GM12892 (cell line): ENCODE measurements at regions not wholly inside any gene's neighbourhood (a gene's known extent, or its start where the extent isn't known, plus 50 kb on each side); places are given as distances from the start of the nearest gene placed in this dataset.
"Not testable (repeated sequence)": the region's sequence is repeated elsewhere in the genome, so short reads cannot be mapped to it uniquely, and the experiment has no call there.

Experiments used
- DNase-seq: peaks from one replicate; pipeline ENCODE4 v3.0.0; 2011; ENCODE audit not compliant: insufficient read length
- FAIRE-seq: peaks from 2 replicates; lab custom pipeline; 2011; peaks lifted over from hg19 to GRCh38; lab: Jason Lieb, UNC
- POLR2A ChIP-seq: IDR thresholded peaks from 2 replicates; pipeline ENCODE4 v1.6.1; 2011; ENCODE audit warnings: low read depth, low read length, control low read depth
- POLR2AphosphoS5 ChIP-seq: IDR thresholded peaks from 2 replicates; pipeline ENCODE4 v1.6.1; 2011; ENCODE audit warnings: low read depth, low read length, control low read depth
- TAF1 ChIP-seq: IDR thresholded peaks from 2 replicates; pipeline ENCODE4 v1.6.1; 2011; ENCODE audit warnings: low read depth, mild to moderate bottlenecking, control low read depth, low read length, borderline replicate concordance

DNA sequence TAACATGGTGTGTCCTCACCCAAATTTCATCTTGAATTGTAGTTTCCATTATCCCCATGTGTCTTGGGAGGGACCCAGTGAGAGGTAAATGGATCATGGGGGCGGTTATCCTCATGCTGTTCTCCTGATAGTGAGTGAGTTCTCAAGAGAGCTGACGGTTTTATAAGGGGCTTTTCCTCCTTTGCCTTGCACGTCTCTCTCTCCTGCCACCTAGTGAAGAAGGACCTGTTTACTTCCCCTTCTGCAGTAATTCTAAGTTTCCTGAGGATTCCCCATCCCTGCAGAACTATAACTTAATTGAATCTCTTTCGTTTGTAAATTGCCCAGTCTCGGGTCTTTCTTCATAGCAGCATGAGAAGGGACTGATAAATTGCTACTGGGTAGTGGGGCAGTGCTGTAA, 789.3 kb downstream of the FRK start:
- no peak for FAIRE-seq
- no peak for TF ChIP-seq POLR2AphosphoS5
- no peak for TF ChIP-seq POLR2A
- no peak for TF ChIP-seq TAF1
- DNase-seq, result no peak

DNA sequence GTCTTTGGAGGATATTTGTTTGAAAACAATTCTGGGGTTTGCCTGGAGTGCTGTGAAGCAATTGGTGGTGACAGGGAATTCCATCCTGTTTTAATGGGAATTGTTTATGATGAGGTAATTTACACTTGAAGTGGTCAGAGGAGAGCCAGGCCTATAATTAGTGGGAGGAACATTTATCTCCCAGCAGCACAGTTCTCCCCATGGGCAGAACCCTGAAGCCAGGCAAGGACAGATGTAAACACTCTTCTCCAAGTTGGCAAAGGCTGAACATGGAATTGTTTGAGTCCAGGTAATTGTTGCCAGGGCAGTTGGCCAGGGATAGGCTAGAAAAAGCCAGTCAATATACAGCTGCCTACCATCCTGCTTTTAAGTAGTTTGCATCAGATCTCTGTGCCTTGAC, 789.7 kb downstream of the FRK start:
- TF ChIP-seq POLR2AphosphoS5 (no peak), POLR2A (no peak), TAF1 (no peak)
- no peak for FAIRE-seq
- DNase-seq, result no peak

GRCh38 chr6:115241373-115241772, 819.3 kb downstream of the FRK start:
- TF ChIP-seq TAF1, result no peak
- TF ChIP-seq POLR2AphosphoS5, result no peak
- TF ChIP-seq POLR2A, result no peak
- no peak for FAIRE-seq
- no peak for DNase-seq

GRCh38 chr6:115221198-115221597, 839.5 kb downstream of the FRK start:
- DNase-seq (no peak), FAIRE-seq (no peak)
- TF ChIP-seq TAF1, result no peak

DNA sequence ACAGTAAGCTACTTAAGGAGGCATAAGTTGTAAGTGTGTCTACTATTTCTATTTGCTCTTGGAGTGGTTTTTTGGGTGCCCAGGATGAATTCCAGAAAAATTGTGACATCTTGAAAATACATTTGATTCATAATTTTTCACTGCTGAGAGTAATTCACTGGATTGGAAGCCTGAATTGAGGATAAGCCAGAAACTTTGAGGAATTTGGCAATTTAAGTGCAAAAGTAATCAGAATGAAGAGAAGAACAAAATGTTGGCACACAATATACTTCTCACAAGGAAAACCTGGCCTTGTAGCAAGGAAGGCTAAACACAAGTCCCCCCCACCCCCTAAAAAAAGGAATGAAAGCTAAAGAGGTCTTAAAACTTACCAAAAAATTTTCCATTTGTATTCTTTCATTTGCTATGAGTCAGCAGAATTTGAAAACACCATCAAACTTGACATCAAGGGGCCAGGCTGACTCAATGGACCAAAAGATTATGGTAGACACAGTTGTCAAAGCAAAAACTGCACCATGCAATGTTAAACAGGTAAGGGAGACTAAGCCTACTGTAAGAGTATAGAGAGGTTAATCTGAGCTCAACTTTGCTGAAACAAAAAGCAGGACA, 840.0 kb downstream of the FRK start:
- FAIRE-seq, result no peak
- DNase-seq, result no peak
- TF ChIP-seq POLR2AphosphoS5, result no peak
- no peak for TF ChIP-seq POLR2A
- TF ChIP-seq TAF1, result no peak

- FAIRE-seq, result no peak
- no peak for DNase-seq
- no peak for TF ChIP-seq POLR2A
- no peak for TF ChIP-seq POLR2AphosphoS5
- no peak for TF ChIP-seq TAF1
Observed at GRCh38 chr6:115219645-115220044, 841.0 kb downstream of the FRK start.

DNA sequence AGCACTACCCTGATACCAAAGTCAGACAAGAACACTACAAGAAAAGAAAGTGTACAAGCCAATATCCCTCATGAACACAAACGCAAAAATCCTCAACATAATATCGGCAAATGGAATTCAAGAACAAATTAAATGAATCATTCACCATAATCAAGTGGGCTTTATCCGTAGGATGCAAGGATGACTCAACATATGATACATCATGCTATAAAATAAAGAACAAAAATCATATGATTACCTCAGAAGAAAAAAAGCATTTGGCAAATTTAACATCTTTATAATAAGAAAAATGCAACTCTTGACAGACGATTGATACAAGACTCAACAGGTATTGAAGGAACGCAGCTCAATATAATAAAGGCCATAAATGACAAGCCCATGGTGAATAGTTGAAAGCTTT, 843.9 kb downstream of the FRK start:
- TF ChIP-seq POLR2A (no peak), TAF1 (no peak), POLR2AphosphoS5 (no peak)
- no peak for FAIRE-seq
- no peak for DNase-seq

DNA sequence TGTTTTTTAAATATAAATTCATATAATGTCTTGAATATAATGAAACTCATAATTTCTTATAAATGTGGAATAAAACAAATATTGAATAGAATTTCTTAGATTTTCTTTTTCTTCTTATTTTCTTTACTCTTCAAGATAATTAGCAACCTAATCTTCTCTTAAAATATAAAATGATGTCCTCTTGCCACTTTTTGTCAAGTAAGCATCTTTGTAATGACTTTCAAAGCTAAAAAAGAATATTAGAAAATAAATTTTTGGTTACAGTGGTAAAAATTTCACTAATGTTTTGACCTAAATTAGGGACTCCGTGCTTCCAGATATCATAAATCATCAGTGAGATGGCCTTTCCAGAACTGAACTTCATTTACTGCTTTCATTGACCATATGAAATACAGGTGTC, 846.4 kb downstream of the FRK start:
- TF ChIP-seq TAF1 (no peak), POLR2A (no peak), POLR2AphosphoS5 (no peak)
- DNase-seq (no peak), FAIRE-seq (no peak)

GRCh38 chr6:115203381-115203780, 857.3 kb downstream of the FRK start:
- DNase-seq, result no peak
- no peak for TF ChIP-seq TAF1
- no peak for TF ChIP-seq POLR2A
- no peak for TF ChIP-seq POLR2AphosphoS5
- FAIRE-seq, result no peak

GRCh38 chr6:115194981-115195638, 852.3 kb upstream of the HS3ST5 start:
- FAIRE-seq (no peak), DNase-seq (no peak)
- TF ChIP-seq TAF1 (no peak), POLR2AphosphoS5 (no peak)

GRCh38 chr6:115191989-115192388, 849.2 kb upstream of the HS3ST5 start:
- DNase-seq (no peak), FAIRE-seq (no peak)
- TF ChIP-seq TAF1 (no peak), POLR2A (no peak), POLR2AphosphoS5 (no peak)

DNA sequence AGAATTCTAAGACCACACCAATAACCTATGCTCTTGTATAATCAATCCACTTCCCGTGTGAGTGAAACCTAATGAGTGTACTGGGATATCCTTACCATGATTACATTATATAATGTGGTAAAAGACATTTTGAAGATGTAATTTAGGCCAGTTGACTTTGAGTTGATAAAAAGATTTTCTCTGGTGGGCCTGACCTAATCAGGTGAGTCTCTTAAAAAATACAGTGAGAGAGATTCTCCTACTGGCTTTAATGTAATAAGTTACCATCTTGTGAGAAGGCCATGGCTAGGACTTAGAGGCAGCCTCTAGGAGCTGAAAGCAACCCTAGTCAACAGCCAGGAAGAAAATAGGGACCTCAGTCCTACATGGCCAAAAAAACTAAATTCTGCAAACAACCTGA, 847.7 kb upstream of the HS3ST5 start:
- no peak for DNase-seq
- no peak for FAIRE-seq
- TF ChIP-seq POLR2AphosphoS5 (no peak), TAF1 (no peak), POLR2A (no peak)

DNA sequence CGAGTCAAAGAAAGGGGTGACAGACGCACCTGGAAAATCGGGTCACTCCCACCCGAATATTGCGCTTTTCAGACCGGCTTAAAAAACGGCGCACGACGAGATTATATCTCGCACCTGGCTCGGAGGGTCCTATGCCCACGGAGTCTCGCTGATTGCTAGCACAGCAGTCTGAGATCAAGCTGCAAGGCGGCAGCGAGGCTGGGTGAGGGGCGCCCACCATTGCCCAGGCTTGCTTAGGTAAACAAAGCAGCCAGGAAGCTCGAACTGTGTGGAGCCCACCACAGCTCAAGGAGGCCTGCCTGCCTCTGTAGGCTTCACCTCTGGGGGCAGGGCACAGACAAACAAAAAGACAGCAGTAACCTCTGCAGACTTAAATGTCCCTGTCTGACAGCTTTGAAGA, 832.6 kb upstream of the HS3ST5 start:
- FAIRE-seq, DNase-seq: not testable (repeated sequence)

- not testable (repeated sequence) for DNase-seq, FAIRE-seq
Observed at GRCh38 chr6:115165912-115166311, 823.1 kb upstream of the HS3ST5 start.
